HG02852 (cell line): ENCODE measurements at regions not wholly inside any gene's neighbourhood (a gene's known extent, or its start where the extent isn't known, plus 50 kb on each side); places are given as distances from the start of the nearest gene placed in this dataset.

Experiments used
- ATAC-seq: cut with Tn5 transposase; IDR thresholded peaks from one replicate; pipeline ENCODE4 v1.9.1; 2021; ENCODE audit warnings: mild to moderate bottlenecking, moderate library complexity; ENCODE audit not compliant: unreplicated experiment

GRCh38 chr14:84591827-84592445 is 938.0 kb upstream of the FLRT2 start:
- no peak for ATAC-seq

GRCh38 chr14:84592770-84593169 is 937.2 kb upstream of the FLRT2 start:
- no peak for ATAC-seq

GRCh38 chr14:84610086-84610485 is 919.9 kb upstream of the FLRT2 start:
- no peak for ATAC-seq

DNA sequence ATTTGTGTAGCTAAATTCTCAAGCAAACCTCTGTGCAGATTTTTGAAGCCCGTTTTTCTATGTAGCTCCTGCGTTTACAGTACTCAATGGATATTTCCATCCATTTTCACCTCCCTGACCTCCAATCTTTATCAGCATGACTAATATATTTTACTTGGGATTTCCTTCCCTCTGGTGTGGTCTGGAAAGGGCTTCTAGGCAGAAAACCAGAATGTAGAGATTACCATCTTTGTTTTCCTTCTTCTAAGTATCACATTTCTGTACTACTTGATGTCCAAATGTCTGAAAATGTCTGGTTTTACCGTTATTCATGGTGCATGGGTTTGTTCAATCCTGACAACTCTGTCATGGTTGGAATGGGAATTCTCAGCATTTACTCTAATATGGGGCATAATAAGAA is 907.6 kb upstream of the FLRT2 start:
- ATAC-seq: no peak

GRCh38 chr14:84643446-84643845 is 886.5 kb upstream of the FLRT2 start:
- no peak for ATAC-seq

DNA sequence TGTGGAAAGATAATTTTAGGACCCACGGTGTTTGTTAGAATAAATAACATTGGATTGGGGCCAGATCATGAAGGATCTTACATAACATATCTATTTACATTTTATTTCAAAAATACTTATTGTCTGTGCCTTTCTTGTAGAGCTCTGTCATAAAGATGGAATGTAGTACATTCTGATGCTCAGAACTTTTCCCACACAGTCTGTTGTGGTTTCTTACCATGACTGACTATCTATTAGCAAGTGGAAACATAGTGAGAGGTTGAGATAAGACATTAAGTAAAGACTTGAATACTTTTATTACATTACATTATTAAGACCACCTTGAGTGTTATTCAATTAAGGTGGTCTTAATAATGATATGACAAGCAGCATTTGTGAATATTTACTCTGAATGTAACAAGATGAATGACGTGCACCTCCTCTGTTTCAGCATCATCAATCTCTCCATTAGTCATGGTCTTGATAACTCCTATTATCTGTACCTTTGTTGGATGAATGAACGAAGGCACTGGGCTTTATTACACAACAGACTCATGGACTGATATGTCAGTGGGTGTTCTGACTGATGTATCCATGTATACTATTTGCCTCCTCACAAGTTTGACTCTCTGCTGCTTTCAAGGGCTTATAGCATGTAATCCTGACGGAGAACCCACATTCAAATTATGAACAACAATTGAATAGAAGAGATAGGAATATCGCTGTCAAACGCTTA is 883.0 kb upstream of the FLRT2 start:
- ATAC-seq: no peak

GRCh38 chr14:84655014-84655413 is 874.9 kb upstream of the FLRT2 start:
- no peak for ATAC-seq

GRCh38 chr14:84657911-84658310 is 872.0 kb upstream of the FLRT2 start:
- no peak for ATAC-seq

DNA sequence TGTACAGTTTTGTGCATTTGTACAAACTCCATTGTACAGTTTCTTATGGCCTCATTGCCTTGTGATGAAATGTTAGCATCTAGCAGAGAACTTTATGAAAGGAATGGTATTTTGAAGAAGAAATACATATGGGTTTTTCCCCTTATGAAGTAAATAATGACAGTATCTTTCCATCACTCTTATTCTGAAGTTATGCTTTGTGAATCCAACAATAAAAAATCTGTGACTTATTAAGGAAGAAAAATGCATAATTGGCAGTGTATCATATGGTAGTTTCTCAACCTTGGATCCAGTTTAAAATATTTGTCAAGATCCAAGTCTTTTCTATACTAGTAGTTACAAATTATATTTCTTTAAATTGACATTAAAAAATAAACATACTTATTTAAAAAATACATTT is 859.1 kb upstream of the FLRT2 start:
- ATAC-seq: no peak

DNA sequence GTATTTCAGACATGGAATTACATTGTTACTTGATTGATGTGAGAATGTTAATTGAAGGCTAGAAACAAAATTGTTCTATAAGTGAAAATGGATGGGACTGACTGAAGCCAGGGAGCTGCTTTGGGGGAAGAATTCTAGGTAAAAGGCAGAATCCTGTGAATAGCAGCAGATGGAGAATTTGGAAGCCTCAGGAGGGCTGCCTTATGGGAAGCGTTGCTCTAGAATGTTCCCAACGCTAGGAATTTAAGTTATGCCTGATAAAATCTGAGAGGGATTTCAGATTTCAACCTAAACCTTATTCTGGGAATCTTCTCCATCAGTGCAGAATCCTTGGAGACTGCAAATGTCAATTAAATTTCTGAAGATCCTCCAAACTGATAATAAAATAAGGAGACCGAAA is 858.2 kb upstream of the FLRT2 start:
- ATAC-seq: no peak

DNA sequence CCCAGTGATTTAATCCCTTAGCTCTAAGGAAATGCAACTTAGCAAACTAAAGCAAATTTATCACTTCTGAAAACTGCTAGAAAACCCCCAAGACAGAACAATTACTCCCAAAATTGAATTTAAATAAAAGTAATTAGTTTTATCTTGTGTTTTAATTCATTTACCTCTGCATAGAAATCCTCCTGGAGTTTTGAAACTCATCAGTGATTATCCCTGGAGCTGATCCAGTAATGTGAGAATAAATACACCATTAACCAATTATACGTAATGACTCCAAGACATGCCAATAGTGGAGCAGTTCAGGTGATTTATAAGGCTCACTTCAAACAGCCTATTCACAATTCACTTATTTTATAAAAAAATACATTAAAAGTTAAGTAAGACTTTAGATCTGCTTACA is 855.3 kb upstream of the FLRT2 start:
- no peak for ATAC-seq

DNA sequence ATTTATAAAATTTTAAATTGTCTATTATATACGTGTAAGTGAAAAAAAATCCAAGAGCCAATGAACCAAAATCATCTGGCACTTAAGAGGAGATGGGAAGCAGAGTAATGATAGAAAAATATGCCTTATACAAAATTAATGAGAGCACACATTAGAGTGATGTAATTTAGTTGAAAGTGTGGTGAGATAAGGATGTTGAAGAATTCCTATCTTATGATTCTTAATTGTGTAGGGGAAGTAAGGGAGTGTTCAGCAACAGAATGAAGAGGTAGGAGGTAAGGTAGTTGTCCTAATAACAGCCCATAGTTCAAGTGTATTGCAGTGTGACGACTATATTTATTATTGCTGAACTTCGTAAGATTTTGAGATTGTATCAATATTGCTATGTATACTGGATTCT is 843.4 kb upstream of the FLRT2 start:
- ATAC-seq: no peak

DNA sequence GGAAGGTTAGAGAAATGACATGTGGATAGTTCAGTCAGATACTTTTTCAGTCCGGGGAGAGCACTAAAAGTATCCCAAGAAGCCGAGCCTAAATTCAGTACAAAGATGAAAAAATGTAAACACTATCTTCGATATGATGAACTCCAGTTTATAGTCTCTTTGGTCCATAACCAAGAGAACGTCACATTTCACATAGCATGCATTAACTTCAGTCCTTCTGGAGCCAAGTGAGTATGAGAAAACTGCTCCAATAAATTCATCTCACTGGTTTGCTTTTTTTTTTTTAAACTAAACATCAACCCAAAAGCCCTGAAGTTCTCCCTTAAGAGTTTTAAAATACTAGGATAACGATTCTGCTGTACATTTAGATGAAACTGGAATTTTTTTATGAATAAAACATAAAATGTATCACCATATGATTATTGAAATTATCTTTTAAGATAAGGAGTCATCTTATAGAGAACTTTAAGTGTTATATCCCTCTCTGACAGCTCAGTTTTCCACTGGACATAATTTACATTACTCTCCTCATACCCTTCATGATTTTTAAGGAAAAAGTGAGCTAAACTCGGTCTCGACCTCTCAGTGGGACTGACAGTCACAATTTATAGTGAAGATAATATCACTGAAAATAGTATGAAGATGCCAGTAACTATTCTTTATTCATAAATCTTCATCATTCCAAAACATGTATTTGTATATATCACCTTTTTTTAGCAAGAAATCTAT is 841.5 kb upstream of the FLRT2 start:
- ATAC-seq: no peak

DNA sequence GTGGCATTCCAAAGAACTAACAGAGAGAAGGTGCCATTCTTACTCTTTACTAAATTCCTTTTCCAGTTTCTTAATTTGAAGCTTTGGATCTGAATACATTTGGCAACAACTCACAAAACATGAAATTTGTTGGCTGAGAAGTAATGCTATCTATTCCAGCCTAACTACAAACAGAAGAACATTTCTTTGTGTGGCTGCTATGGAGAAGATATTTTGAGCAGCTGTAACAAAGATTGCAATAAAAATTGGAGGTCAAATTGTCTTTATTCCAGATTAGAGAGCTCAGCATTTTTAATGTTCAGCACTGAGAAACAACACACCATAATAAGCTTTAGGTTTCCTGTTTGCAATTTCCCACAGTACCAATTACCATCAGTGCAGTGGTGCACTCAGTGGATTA is 835.8 kb upstream of the FLRT2 start:
- ATAC-seq: no peak

GRCh38 chr14:84704601-84705000 is 825.3 kb upstream of the FLRT2 start:
- no peak for ATAC-seq

- ATAC-seq: no peak
Measured at GRCh38 chr14:84707830-84708229, 822.1 kb upstream of the FLRT2 start.

DNA sequence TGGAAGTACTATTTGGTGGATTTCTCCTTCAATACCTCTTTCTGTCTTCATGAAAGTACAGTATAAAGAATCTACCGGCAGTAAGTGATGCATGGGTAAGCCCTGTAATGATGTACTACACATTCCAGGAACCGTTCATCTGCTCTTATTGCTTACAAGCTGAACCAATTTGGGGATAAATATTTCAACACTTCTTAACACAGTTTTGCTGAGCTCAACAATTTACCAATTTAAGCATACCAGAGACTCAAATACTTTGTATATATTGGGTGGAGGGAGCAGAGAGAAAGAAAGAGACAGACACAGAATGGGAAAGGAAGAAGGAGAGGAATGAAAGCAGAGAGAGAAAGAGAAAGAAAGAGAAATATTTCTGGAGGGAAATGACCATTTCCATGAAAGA is 821.1 kb upstream of the FLRT2 start:
- ATAC-seq: no peak

DNA sequence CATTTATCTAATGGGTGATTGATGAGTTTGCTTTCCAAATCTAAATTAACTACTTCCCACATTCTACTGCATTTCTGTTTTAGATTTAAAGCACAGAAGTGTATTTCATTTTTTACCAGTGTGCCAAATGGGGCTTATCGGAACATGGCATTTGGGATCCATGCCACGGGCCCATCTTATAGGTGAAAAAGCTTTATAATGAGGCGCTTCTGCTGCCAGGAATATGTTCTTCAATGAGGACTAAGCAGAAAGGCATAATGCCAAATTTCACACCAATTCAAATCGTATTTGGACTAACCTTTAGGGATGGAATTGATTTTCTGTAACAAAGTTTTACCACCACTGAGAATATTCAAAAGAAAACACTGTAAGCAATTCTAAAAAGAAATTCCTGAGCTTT is 803.5 kb upstream of the FLRT2 start:
- no peak for ATAC-seq

DNA sequence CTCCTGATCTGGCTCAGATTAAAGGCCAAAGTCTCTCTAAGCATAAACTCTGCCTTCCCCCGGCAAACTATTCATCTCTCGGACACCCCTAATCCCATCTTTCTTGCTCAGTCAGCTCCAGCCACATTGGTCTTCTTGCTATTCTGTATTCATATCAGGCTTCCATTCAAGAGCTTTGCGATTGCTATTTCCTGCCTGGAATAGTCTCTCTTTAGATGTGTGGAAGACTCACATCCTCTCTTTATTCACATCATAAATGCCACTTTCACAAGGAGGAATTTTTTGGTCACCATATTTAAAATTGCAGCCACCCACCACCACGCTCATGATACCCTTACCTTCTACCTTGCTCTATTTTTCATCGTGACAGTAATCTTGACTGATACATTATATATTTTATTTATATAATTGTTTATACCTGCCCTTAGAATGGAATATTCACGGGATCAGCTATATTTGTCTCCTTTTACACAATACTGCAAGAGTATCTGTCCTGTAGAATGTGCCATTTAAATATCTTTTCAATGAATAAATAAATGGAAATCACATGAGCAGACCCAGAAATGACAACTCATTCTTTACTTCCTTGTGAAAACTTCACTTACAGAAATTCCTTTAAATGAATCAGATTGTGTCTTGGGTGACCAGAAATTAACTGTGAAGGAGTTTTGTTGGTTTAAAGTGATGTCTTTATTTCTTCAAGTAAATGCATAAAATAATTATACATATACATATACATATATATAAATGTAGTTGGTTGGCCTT is 780.6 kb upstream of the FLRT2 start:
- ATAC-seq: no peak

DNA sequence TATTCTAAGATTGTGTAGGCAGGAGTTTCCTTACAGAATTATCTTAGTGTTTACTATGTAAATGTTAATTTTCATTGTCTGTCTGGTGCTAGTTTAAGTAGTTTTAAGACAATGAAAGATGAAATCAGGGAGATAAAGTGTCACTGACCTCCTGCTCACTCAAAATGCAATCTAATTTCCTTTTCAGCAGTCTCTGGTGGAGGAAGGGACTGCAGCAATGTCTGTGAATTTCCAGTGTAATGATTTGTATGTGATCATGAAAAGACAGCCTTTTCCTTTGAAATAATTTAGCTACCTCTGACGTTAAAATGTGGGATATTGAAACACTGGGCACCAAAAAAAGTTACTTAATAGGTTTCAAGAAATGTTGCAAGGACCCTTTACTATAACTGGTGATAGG is 779.7 kb upstream of the FLRT2 start:
- ATAC-seq: no peak

DNA sequence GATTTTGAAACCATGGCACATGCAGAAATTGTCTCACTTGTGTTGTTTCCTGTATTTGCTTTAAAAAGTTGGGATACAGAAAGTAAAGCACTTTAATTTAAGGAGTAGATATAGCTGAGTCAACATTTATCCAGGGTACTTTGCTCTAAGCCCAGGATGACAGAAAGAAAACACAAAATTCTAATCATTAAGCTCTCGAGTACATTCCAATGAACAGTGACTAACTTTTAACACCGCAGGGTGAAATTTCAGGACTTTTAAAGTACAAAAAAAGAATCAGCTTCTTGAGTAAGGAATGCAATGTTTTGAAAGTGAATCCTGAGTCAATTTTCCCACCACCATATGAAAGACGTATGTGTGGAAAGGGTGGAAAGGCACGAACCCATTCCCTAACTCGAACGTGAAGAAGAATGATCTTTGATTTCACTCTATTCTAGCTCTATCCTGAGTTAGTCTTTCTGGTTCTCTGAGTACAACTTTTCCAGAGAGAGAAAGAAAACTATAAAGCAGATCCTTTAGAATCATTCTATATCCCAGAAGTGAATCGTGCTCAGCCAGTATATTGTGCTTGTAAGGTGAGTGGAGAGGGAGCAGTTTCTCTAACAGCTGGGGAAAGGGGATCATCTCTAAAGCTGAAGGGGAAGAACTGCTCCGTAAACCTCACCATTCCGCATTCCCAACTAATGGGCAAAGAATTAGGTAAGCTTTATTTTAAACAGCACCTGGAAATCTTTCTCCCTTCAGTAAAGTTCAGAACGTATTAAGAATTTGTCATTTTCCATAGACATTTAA is 779.0 kb upstream of the FLRT2 start:
- ATAC-seq: no peak
